Testis (tissue), 2 donors: ENCODE measurements at regions not wholly inside any gene's neighbourhood (a gene's known extent, or its start where the extent isn't known, plus 50 kb on each side); places are given as distances from the start of the nearest gene placed in this dataset.

ENCODE experiments used
- CTCF ChIP-seq, 3 experiments: fragments of 450-650 bp in 2 of 3; fragments of 200-600 bp in 1 of 3; sonication (generic) in 1 of 3; IDR thresholded peaks; one replicate each; pipeline ENCODE4 v1.5.1; 2016 to 2019; ENCODE audit warnings: antibody characterized with exemption in 3 of 3, mild to moderate bottlenecking in 2 of 3, moderate library complexity in 1 of 3
- POLR2A ChIP-seq: fragments of 450-650 bp; IDR thresholded peaks from one replicate; pipeline ENCODE4 v1.6.1; 2017; ENCODE audit warnings: antibody characterized with exemption, mild to moderate bottlenecking, moderate library complexity

- TF ChIP-seq CTCF (IDR thresholded peaks at IDR 0.05) (no peak), POLR2A (no peak)
Measured at GRCh38 chr12:98136544-98136943, 378.8 kb upstream of the TMPO start.
